Endothelial cell of umbilical vein (primary cell): ENCODE measurements at regions not wholly inside any gene's neighbourhood (a gene's known extent, or its start where the extent isn't known, plus 50 kb on each side); places are given as distances from the start of the nearest gene placed in this dataset.

Experiments
- BruUV-seq: library from RNA; stranded (reverse); fragments of 400-500 nt; replicated peaks from 2 replicates; lab custom pipeline; 2021; lab: Mats Ljungman, UMichigan
- CTCF ChIA-PET: fragments of 300-600, 350-600 bp; sonication (Branson Sonifier 250); formaldehyde crosslinking; loops from one replicate; lab custom pipeline; 2021; ENCODE audit warnings: antibody characterized with exemption, inconsistent platforms; lab: Charles Lee
- POLR2A ChIA-PET: fragments of 300-600, 350-600 bp; sonication (Branson Sonifier 250); formaldehyde crosslinking; loops from one replicate; lab custom pipeline; 2021; ENCODE audit warnings: antibody characterized with exemption, inconsistent platforms; lab: Charles Lee
- DNase-seq: peaks from one replicate; pipeline ENCODE4 v3.0.0-alpha.2; 2011; ENCODE audit warnings: low read depth, low spot score
- FAIRE-seq: peaks from 2 replicates; lab custom pipeline; 2011; peaks lifted over from hg19 to GRCh38; lab: Jason Lieb, UNC
- H2AFZ ChIP-seq: 2 replicates; pipeline ENCODE4 v1.6.0; 2012; ENCODE audit warnings: low read depth, low read length, control low read depth, inconsistent platforms
- H3K27ac ChIP-seq: 2 replicates; pipeline ENCODE4 v1.5.1; 2011; ENCODE audit warnings: low read depth, mild to moderate bottlenecking, control low read depth, low read length, moderate library complexity; ENCODE audit not compliant: insufficient read depth
- H3K27me3 ChIP-seq, 2 experiments: 2 replicates each; pipeline versions ENCODE4 v1.6.0 to v1.6.1; 2011; ENCODE audit warnings: low read length in 2 of 2, mixed read lengths in 1 of 2; ENCODE audit not compliant: control insufficient read depth in 2 of 2, insufficient read depth in 2 of 2
- H3K36me3 ChIP-seq, 2 experiments: 2 replicates in 1 of 2; 3 replicates in 1 of 2; pipeline ENCODE4 v1.5.1; 2011; ENCODE audit warnings: low read length in 2 of 2, mild to moderate bottlenecking in 1 of 2, moderate library complexity in 1 of 2; ENCODE audit not compliant: control insufficient read depth in 2 of 2, insufficient read depth in 2 of 2; ENCODE audit errors: extremely low read depth in 1 of 2
- H3K4me1 ChIP-seq: 3 replicates; pipeline ENCODE4 v1.5.1; 2011; ENCODE audit warnings: mild to moderate bottlenecking, low read length; ENCODE audit not compliant: control insufficient read depth, insufficient read depth; ENCODE audit errors: extremely low read depth
- H3K4me2 ChIP-seq: 2 replicates; pipeline ENCODE4 v1.6.1; 2011; ENCODE audit warnings: low read length, control low read depth, mixed read lengths; ENCODE audit not compliant: insufficient read depth
- H3K4me3 ChIP-seq, 3 experiments: fragments of 200-600 bp in 1 of 3; sonication (generic), shearing (Covaris generic) in 1 of 3; replicated peaks in 1 of 3; 2 replicates each; pipeline ENCODE4 v1.5.1; 2011 to 2016; ENCODE audit warnings: control low read depth in 3 of 3, low read length in 3 of 3, mild to moderate bottlenecking in 2 of 3, inconsistent platforms in 1 of 3, low read depth in 1 of 3, moderate library complexity in 1 of 3; ENCODE audit not compliant: insufficient read depth in 1 of 3
- H3K79me2 ChIP-seq: 2 replicates; pipeline ENCODE4 v1.6.0; 2012; ENCODE audit warnings: low read length, inconsistent platforms; ENCODE audit not compliant: control insufficient read depth, insufficient read depth
- H3K9ac ChIP-seq: replicated peaks from 2 replicates; pipeline ENCODE3; 2011; ENCODE audit warnings: low read length, control low read depth; ENCODE audit not compliant: insufficient read depth; ENCODE audit errors: extremely low read depth
- H3K9me1 ChIP-seq: replicated peaks from 3 replicates; pipeline ENCODE4 v1.6.0; 2011; ENCODE audit warnings: mild to moderate bottlenecking, low read length; ENCODE audit not compliant: control insufficient read depth, insufficient read depth; ENCODE audit errors: extremely low read depth
- H3K9me3 ChIP-seq: replicated peaks from 2 replicates; pipeline ENCODE4 v1.5.1; 2012; ENCODE audit warnings: low read length, inconsistent platforms; ENCODE audit not compliant: control insufficient read depth, insufficient read depth
- H4K20me1 ChIP-seq: replicated peaks from 2 replicates; pipeline ENCODE3; 2011; ENCODE audit warnings: mild to moderate bottlenecking, low read length; ENCODE audit not compliant: control insufficient read depth, insufficient read depth; ENCODE audit errors: extremely low read depth
- CTCF ChIP-seq, 2 donors: IDR thresholded peaks; 1 replicate in 1 of 2; 2 replicates in 1 of 2; pipeline ENCODE4 v1.5.1; 2011; ENCODE audit warnings: low read length in 2 of 2, mild to moderate bottlenecking in 2 of 2, moderate library complexity in 2 of 2, control low read depth in 1 of 2, inconsistent platforms in 1 of 2, low read depth in 1 of 2; ENCODE audit not compliant: insufficient read depth in 1 of 2; ENCODE audit errors: extremely low read depth in 1 of 2
- EZH2 ChIP-seq: IDR thresholded peaks from 2 replicates; pipeline ENCODE4 v1.6.1; 2012; ENCODE audit warnings: borderline replicate concordance, low read depth, mild to moderate bottlenecking, moderate library complexity, low read length, inconsistent platforms; ENCODE audit not compliant: severe bottlenecking
- FOS ChIP-seq: IDR thresholded peaks from 2 replicates; pipeline ENCODE4 v1.6.1; 2011; ENCODE audit warnings: mild to moderate bottlenecking, low read length, moderate library complexity, borderline replicate concordance; ENCODE audit not compliant: insufficient read depth
- GATA2 ChIP-seq: IDR thresholded peaks from 2 replicates; pipeline ENCODE4 v1.7.0; 2011; ENCODE audit warnings: low read depth, mild to moderate bottlenecking, moderate library complexity, mixed read lengths, low read length; ENCODE audit not compliant: insufficient read length, insufficient read depth
- JUN ChIP-seq: IDR thresholded peaks from 2 replicates; pipeline ENCODE4 v1.6.1; 2011; ENCODE audit warnings: borderline replicate concordance, low read depth; ENCODE audit not compliant: insufficient read length, insufficient read depth
- MAX ChIP-seq: IDR thresholded peaks from 2 replicates; pipeline ENCODE4 v1.6.1; 2011; ENCODE audit not compliant: insufficient read depth, insufficient read length
- MYC ChIP-seq: IDR thresholded peaks from one replicate; pipeline ENCODE4 v1.6.1; 2011; ENCODE audit warnings: mild to moderate bottlenecking, low read depth, low read length
- POLR2A ChIP-seq: IDR thresholded peaks from 2 replicates; pipeline ENCODE4 v1.6.1; 2012; ENCODE audit warnings: low read depth, mild to moderate bottlenecking, control low read depth, low read length
- POLR2AphosphoS5 ChIP-seq: IDR thresholded peaks from 2 replicates; pipeline ENCODE4 v1.6.1; 2012; ENCODE audit warnings: low read depth, mild to moderate bottlenecking, control low read depth, low read length, moderate library complexity; ENCODE audit not compliant: insufficient read depth
- dilution Hi-C: fragments of 300-500 bp; cut with MboI; formaldehyde crosslinking; loops from one replicate; pipeline ENCODE4 v1.15.0; 2019; ENCODE audit warnings: low sequenced_read_pairs; ENCODE audit not compliant: extremely low pct_ligation_motif_present
- intact Hi-C: fragments of 100-400 bp; cut with micrococcal nuclease; formaldehyde crosslinking; loops from one replicate; pipeline ENCODE4 v1.10.0; 2022

DNA sequence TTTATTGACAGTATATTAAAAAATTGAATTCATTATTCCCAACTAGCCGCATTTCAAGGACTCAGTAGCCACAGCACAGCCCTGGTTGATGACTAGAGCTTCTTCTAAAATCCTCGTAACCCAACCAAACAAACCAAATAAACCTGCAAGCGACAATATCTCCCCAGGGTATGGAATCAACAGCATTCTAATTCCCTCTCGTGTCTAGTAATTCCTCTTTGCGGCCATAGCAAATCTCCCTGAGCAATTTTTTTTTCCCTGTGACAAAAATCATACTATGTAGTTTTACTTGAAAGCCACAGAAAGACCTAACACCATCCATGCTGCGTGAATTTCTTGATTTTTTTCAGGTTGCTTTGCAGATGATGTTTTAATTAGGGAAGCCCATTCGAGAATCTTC is 143.4 kb upstream of the MYOCD start:
- Histone ChIP-seq H3K36me3 (no peaks in the 10 kb centered on the region), H3K27me3 (no peaks in the 10 kb centered on the region), H3K4me1 (no peaks in the 10 kb centered on the region), H3K4me3 (no peak overlapping the region), H3K27ac (no peak overlapping the region), H4K20me1 (no peaks in the 10 kb centered on the region), H3K79me2 (no peaks in the 10 kb centered on the region), H3K9ac (no peak overlapping the region), H3K9me1 (no peaks in the 10 kb centered on the region), H3K9me3 (no peaks in the 10 kb centered on the region), H2AFZ (no peak overlapping the region), H3K4me2 (no peak overlapping the region)
- POLR2A ChIA-PET: no interaction called here
- intact Hi-C loops: no loop called here
- CTCF ChIA-PET: no interaction called here
- TF ChIP-seq FOS: no peak
- no peak for TF ChIP-seq MAX
- TF ChIP-seq CTCF (IDR thresholded peaks at IDR 0.05; ENCODE audit: extremely low read depth in 1 of 2, insufficient read depth in 1 of 2, low read depth in 1 of 2, low read length in 2 of 2): no peak
- no peak for TF ChIP-seq JUN
- no peak for TF ChIP-seq MYC
- no peak for TF ChIP-seq EZH2
- no peak for TF ChIP-seq POLR2AphosphoS5
- no peak for TF ChIP-seq POLR2A
- TF ChIP-seq GATA2: no peak
- dilution Hi-C loops: no loop called here
- DNase-seq: no peak
- FAIRE-seq: no peak
- BruUV-seq: no TSS peak
